OCI-M2 (cell line): ENCODE measurements at regions not wholly inside any gene's neighbourhood (a gene's known extent, or its start where the extent isn't known, plus 50 kb on each side); places are given as distances from the start of the nearest gene placed in this dataset.
"Not testable (repeated sequence)": the region's sequence is repeated elsewhere in the genome, so short reads cannot be mapped to it uniquely, and the experiment has no call there.

Source experiments
- DNase-seq: peaks from one replicate; lab custom pipeline; 2025; ENCODE audit not compliant: unreplicated experiment; lab: John Stamatoyannopoulos, UW

GRCh38 chr22:34570408-34570807 lies 495.6 kb upstream of the ISX start:
- no peak for DNase-seq

- no peak for DNase-seq
Observed at GRCh38 chr22:34579519-34579918, 486.4 kb upstream of the ISX start.

- no peak for DNase-seq
Observed at GRCh38 chr22:34587357-34588356, 478.3 kb upstream of the ISX start.

- no peak for DNase-seq
Observed at GRCh38 chr22:34588871-34589545, 476.9 kb upstream of the ISX start.

- no peak for DNase-seq
Observed at GRCh38 chr22:34592123-34592740, 473.7 kb upstream of the ISX start.

GRCh38 chr22:34599567-34599966 lies 466.4 kb upstream of the ISX start:
- no peak for DNase-seq

- no peak for DNase-seq
Observed at GRCh38 chr22:34604312-34604711, 461.6 kb upstream of the ISX start.

GRCh38 chr22:34608106-34608505 lies 457.9 kb upstream of the ISX start:
- no peak for DNase-seq

GRCh38 chr22:34608540-34609115 lies 457.3 kb upstream of the ISX start:
- no peak for DNase-seq

- no peak for DNase-seq
Observed at GRCh38 chr22:34609646-34610045, 456.3 kb upstream of the ISX start.

- no peak for DNase-seq
Observed at GRCh38 chr22:34620161-34620560, 445.8 kb upstream of the ISX start.

- no peak for DNase-seq
Observed at GRCh38 chr22:34620832-34621231, 445.1 kb upstream of the ISX start.

GRCh38 chr22:34622602-34623001 lies 443.4 kb upstream of the ISX start:
- DNase-seq, result no peak

GRCh38 chr22:34623580-34623979 lies 442.4 kb upstream of the ISX start:
- DNase-seq, result no peak

- not testable (repeated sequence) for DNase-seq
Observed at GRCh38 chr22:34625892-34626291, 440.1 kb upstream of the ISX start.

- DNase-seq, result no peak
Observed at GRCh38 chr22:34638128-34638527, 427.8 kb upstream of the ISX start.

GRCh38 chr22:34639911-34640310 lies 426.0 kb upstream of the ISX start:
- DNase-seq, result no peak

GRCh38 chr22:34645375-34645774 lies 420.6 kb upstream of the ISX start:
- DNase-seq, result no peak

GRCh38 chr22:34669001-34669400 lies 397.0 kb upstream of the ISX start:
- DNase-seq, result no peak

GRCh38 chr22:34683031-34683430 lies 382.9 kb upstream of the ISX start:
- not testable (repeated sequence) for DNase-seq

- DNase-seq, result not testable (repeated sequence)
Observed at GRCh38 chr22:34684278-34684677, 381.7 kb upstream of the ISX start.
